Cardiac fibroblast (primary cell): ENCODE measurements at regions not wholly inside any gene's neighbourhood (a gene's known extent, or its start where the extent isn't known, plus 50 kb on each side); places are given as distances from the start of the nearest gene placed in this dataset.

Experiments
- DNase-seq, 2 donors: peaks; one replicate each; pipeline versions ENCODE4 v3.0.0 to v3.0.0-alpha.2; 2010; ENCODE audit warnings: low read depth in 2 of 2
- H3K4me3 ChIP-seq, 2 donors: replicated peaks in 1 of 2; 1 replicate in 1 of 2; 2 replicates in 1 of 2; pipeline ENCODE4 v1.5.1; 2011; ENCODE audit warnings: low read depth in 2 of 2, low read length in 2 of 2, mild to moderate bottlenecking in 2 of 2, moderate library complexity in 1 of 2
- CTCF ChIP-seq: IDR thresholded peaks from one replicate; pipeline ENCODE4 v1.5.1; 2011; ENCODE audit warnings: low read depth, mild to moderate bottlenecking, low read length, inconsistent platforms

- H3K4me3 ChIP-seq = no peak overlapping the region
- TF ChIP-seq CTCF = no peak
- no peak for DNase-seq
Observed at GRCh38 chr10:105682911-105683310, 1041.8 kb downstream of the SORCS3 start.

- no peak for DNase-seq
- no peak for TF ChIP-seq CTCF
- H3K4me3 ChIP-seq = no peak overlapping the region
Observed at GRCh38 chr10:105681051-105681450, 1040.0 kb downstream of the SORCS3 start.

DNA sequence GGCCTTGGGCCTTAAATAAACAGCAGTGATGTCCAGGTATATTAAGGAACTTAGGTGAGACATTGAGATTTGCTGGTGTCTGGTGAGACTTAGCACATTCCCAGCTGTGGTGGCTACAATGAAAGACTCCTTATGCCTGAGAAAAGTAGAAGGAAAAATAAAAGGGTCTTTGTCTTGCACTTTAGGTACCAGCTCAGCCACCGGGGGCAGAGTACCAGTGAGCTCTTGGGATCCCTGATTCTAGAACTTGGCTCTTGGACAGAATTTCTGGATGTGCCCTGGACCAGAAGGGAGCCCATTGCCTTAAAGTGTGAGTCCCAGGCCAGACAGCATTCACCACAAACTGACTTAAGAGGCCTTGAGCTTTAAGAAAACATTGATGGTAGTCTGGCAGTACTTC is 1038.7 kb downstream of the SORCS3 start:
- no peak for TF ChIP-seq CTCF
- no peak for DNase-seq

DNA sequence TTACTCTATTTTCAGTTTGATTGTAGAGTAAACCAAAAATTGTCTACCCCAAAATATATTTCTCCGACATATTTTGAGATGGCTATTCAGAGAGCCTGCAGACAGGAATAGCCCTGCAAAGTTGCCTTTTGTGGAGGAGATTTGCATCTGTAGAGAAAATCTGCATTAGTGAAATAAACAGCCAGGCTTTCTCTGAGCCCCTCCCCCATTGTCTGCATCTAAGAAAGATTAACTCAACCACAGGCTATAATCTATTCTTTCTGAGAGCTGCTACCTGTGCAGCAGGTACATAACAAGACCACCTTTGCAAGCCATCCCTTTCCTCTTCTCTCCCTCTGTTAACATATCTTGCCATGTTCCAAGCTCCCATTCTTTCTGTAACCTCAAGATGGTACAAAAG is 1034.2 kb downstream of the SORCS3 start:
- no peak for DNase-seq
- no peak overlapping the region for H3K4me3 ChIP-seq
- no peak for TF ChIP-seq CTCF

More for the DNA sequence above, 1038.7 kb downstream of the SORCS3 start:
- H3K4me3 ChIP-seq = no peak overlapping the region

DNA sequence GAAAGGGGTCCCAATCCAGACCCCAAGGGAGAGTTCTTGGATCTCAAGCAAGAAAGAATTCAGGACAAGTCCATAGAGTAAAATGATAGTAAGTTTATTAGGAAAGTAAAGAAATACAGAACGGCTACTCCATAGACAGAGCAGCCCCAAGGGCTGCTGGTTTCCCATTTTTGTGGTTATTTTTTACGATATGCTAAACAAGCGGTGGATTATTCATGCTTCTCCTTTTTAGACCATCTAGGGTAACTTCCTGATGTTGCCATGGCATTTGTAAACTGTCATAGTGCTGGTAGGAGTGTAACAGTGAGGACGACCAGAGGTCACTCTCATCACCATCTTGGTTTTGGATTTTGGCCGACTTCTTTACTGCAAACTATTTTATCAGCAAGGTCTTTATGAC is 1033.4 kb downstream of the SORCS3 start:
- TF ChIP-seq CTCF = no peak
- no peak overlapping the region for H3K4me3 ChIP-seq
- no peak for DNase-seq

DNA sequence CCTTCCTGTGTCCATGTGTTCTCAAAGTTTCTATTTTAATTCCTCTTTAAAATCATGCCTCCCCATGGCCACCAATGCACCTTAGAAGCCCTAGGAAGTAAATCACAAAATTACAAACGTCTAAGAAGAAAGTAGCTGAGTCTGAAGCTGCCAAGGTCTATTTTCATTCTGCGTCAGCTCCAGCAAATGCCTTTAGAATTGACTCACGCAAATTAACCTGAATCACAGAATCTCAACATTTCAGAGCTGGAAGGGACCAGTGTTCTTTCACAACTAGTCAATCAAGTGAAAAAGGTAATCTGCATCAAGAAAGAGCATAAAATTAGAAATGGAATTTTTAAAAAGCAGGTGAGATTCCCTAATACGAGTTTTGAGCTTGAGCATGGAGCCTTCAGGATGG is 1017.6 kb downstream of the SORCS3 start:
- no peak for DNase-seq
- H3K4me3 ChIP-seq = no peak overlapping the region
- no peak for TF ChIP-seq CTCF

- H3K4me3 ChIP-seq = no peak overlapping the region
- no peak for TF ChIP-seq CTCF
- DNase-seq = no peak
Observed at GRCh38 chr10:105656856-105657255, 1015.8 kb downstream of the SORCS3 start.
